C4-2B (cell line): ENCODE measurements at regions not wholly inside any gene's neighbourhood (a gene's known extent, or its start where the extent isn't known, plus 50 kb on each side); places are given as distances from the start of the nearest gene placed in this dataset.

Source experiments
- ZFX ChIP-seq: fragments of 450-650 bp; IDR thresholded peaks from 2 replicates; pipeline ENCODE4 v1.6.1; 2017
- TF ChIP-seq, protein P1 (sequence below): fragments of 450-650 bp; conservative IDR thresholded peaks from 2 replicates; pipeline ENCODE4 v1.5.1; 2017; ENCODE audit warnings: mild to moderate bottlenecking

GRCh38 chr7:3230908-3231307 is 70.1 kb upstream of the SDK1 start:
- TF ChIP-seq, protein P1, sequence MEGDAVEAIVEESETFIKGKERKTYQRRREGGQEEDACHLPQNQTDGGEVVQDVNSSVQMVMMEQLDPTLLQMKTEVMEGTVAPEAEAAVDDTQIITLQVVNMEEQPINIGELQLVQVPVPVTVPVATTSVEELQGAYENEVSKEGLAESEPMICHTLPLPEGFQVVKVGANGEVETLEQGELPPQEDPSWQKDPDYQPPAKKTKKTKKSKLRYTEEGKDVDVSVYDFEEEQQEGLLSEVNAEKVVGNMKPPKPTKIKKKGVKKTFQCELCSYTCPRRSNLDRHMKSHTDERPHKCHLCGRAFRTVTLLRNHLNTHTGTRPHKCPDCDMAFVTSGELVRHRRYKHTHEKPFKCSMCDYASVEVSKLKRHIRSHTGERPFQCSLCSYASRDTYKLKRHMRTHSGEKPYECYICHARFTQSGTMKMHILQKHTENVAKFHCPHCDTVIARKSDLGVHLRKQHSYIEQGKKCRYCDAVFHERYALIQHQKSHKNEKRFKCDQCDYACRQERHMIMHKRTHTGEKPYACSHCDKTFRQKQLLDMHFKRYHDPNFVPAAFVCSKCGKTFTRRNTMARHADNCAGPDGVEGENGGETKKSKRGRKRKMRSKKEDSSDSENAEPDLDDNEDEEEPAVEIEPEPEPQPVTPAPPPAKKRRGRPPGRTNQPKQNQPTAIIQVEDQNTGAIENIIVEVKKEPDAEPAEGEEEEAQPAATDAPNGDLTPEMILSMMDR, result no peak
- no peak for TF ChIP-seq ZFX
